ENCODE measurements at regions not wholly inside any gene's neighbourhood (a gene's known extent, or its start where the extent isn't known, plus 50 kb on each side); places are given as distances from the start of the nearest gene placed in this dataset.

DNA sequence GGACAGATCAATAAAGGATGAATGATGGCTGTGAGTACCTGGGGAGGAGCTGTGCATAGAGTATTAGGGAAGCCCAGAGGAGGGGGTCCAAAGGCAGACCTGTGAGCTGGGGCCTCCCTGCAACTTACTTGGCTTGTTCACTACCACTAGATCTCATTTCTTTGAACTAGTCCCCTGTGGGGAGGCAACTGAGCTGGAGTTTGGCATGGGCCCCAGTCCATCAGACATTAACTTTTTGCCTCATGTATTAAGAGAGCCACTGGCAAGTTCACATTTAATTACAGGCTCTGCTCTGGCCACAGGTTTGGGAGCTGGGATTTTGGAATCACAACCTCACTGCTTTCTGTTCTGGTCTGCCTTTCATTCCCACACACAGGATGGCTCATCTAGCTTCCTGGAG is 254.1 kb downstream of the PRL start:
- no peak overlapping the region for H2AFZ ChIP-seq (ENCODE audit: low read depth, low read length)
- peak overlapping the region; percentile 89 for H3K27ac ChIP-seq (ENCODE audit: low read length, poor library complexity, severe bottlenecking)
- H3K9me3 ChIP-seq (ENCODE audit: control insufficient read depth, low read length): peaks cover 18% of the 10 kb centered on the region
- peak overlapping the region in 1 of 2 experiments; percentile 61 for H3K4me3 ChIP-seq (ENCODE audit: insufficient read depth in 1 of 2, low read depth in 1 of 2, low read length in 2 of 2)
- no peak overlapping the region for H2BK5ac ChIP-seq (ENCODE audit: low read depth, low read length, poor library complexity, severe bottlenecking)
- no peak overlapping the region for H3K18ac ChIP-seq (ENCODE audit: low read depth in 1 of 2, low read length in 2 of 2)
- no peak overlapping the region for H2BK15ac ChIP-seq (ENCODE audit: low read depth, poor library complexity, severe bottlenecking)
- no peak overlapping the region for H4K8ac ChIP-seq (ENCODE audit: low read length)
- no peak overlapping the region for H4K91ac ChIP-seq (ENCODE audit: low read length)
- peak overlapping the region; percentile 64 for H3K9ac ChIP-seq (ENCODE audit: low read length)
- H3K36me3 ChIP-seq (ENCODE audit: control insufficient read depth in 1 of 2, insufficient read depth in 2 of 2, low read depth in 1 of 2, low read length in 2 of 2): no peaks in the 10 kb centered on the region
- no peak overlapping the region for H2BK12ac ChIP-seq (ENCODE audit: low read length in 2 of 2)
- no peak overlapping the region for H2BK120ac ChIP-seq (ENCODE audit: low read depth, low read length)
- H3K4ac ChIP-seq (ENCODE audit: low read depth in 1 of 2, low read length in 2 of 2): no peak overlapping the region
- no peak overlapping the region for H3K23ac ChIP-seq (ENCODE audit: low read length in 2 of 2)
- no peak for DNase-seq
- peak overlapping the region; percentile 58 for H2AK5ac ChIP-seq (ENCODE audit: low read length, severe bottlenecking)
- no peaks in the 10 kb centered on the region for H3K27me3 ChIP-seq (ENCODE audit: control insufficient read depth in 1 of 2, insufficient read depth in 1 of 2, low read length in 2 of 2)
- H3K4me1 ChIP-seq (ENCODE audit: control insufficient read depth, insufficient read depth, low read depth, low read length): peaks cover 8% of the 10 kb centered on the region
- no peak overlapping the region for H3K14ac ChIP-seq (ENCODE audit: low read length in 2 of 2)
- no peak overlapping the region for H3K4me2 ChIP-seq (ENCODE audit: low read length, poor library complexity, severe bottlenecking)
- no peaks in the 10 kb centered on the region for H3K79me1 ChIP-seq (replicated peaks; ENCODE audit: low read length, poor library complexity, severe bottlenecking)

DNA sequence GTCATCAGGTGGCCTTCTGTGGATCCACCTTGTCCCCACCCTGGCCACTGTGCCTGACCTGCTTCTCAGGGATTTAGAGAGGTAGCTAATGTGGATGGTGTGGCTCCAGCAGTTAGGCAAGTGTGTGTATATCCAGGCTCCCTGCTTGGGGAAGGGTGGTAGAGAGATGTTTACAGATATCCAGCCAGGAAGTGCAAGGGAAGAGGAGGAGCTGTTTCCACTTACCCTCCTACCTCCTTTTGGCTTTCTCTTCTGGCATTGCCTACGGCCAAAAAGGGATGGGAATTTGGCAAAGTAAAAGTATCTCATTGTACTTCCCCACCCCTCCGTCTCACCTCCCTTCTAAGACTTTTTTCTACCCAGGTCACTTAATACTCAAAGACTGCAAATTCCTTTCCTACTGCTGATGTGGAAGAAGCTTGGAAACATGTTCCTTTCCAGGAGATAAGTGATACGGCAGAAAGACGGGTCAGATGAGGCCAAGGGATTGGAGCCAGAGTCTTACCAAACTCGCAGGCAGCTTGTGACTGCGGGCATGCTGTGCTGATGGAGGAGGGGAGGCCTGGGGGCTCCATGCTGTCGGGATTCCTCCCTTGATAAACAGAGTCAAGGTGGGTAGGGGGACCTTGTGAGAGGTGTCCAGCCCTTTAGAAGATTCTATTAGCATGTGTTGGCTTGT is 253.4 kb downstream of the PRL start:
- no peaks in the 10 kb centered on the region for H3K27me3 ChIP-seq (ENCODE audit: control insufficient read depth in 1 of 2, insufficient read depth in 1 of 2, low read length in 2 of 2)
- H3K9ac ChIP-seq (ENCODE audit: low read length): peak overlapping the region; percentile 64
- no peaks in the 10 kb centered on the region for H3K36me3 ChIP-seq (ENCODE audit: control insufficient read depth in 1 of 2, insufficient read depth in 2 of 2, low read depth in 1 of 2, low read length in 2 of 2)
- DNase-seq: no peak
- H3K4me3 ChIP-seq (ENCODE audit: insufficient read depth in 1 of 2, low read depth in 1 of 2, low read length in 2 of 2): peak overlapping the region in 1 of 2 experiments; percentile 61
- peak overlapping the region; percentile 80 for H2AK5ac ChIP-seq (ENCODE audit: low read length, severe bottlenecking)
- no peak overlapping the region for H2BK12ac ChIP-seq (ENCODE audit: low read length in 2 of 2)
- H4K8ac ChIP-seq (ENCODE audit: low read length): peak overlapping the region; percentile 70
- H2BK5ac ChIP-seq (ENCODE audit: low read depth, low read length, poor library complexity, severe bottlenecking): no peak overlapping the region
- no peak overlapping the region for H2BK120ac ChIP-seq (ENCODE audit: low read depth, low read length)
- H3K4me1 ChIP-seq (ENCODE audit: control insufficient read depth, insufficient read depth, low read depth, low read length): peaks cover 8% of the 10 kb centered on the region
- H2AFZ ChIP-seq (ENCODE audit: low read depth, low read length): peak overlapping the region; percentile 55
- H3K4ac ChIP-seq (ENCODE audit: low read depth in 1 of 2, low read length in 2 of 2): no peak overlapping the region
- no peak overlapping the region for H3K4me2 ChIP-seq (ENCODE audit: low read length, poor library complexity, severe bottlenecking)
- WGBS: 73% methylated on average over 6 of the region's 7 CpGs
- H3K18ac ChIP-seq (ENCODE audit: low read depth in 1 of 2, low read length in 2 of 2): peak overlapping the region in 1 of 2 experiments; percentile 46
- peak overlapping the region; percentile 89 for H3K27ac ChIP-seq (ENCODE audit: low read length, poor library complexity, severe bottlenecking)
- no peaks in the 10 kb centered on the region for H3K79me1 ChIP-seq (replicated peaks; ENCODE audit: low read length, poor library complexity, severe bottlenecking)
- H3K14ac ChIP-seq (ENCODE audit: low read length in 2 of 2): peak overlapping the region in 1 of 2 experiments; percentile 38
- no peak overlapping the region for H4K91ac ChIP-seq (ENCODE audit: low read length)
- H2BK15ac ChIP-seq (ENCODE audit: low read depth, poor library complexity, severe bottlenecking): no peak overlapping the region
- H3K9me3 ChIP-seq (ENCODE audit: control insufficient read depth, low read length): peaks cover 18% of the 10 kb centered on the region
- H3K23ac ChIP-seq (ENCODE audit: low read length in 2 of 2): peak overlapping the region in 1 of 2 experiments; percentile 35

DNA sequence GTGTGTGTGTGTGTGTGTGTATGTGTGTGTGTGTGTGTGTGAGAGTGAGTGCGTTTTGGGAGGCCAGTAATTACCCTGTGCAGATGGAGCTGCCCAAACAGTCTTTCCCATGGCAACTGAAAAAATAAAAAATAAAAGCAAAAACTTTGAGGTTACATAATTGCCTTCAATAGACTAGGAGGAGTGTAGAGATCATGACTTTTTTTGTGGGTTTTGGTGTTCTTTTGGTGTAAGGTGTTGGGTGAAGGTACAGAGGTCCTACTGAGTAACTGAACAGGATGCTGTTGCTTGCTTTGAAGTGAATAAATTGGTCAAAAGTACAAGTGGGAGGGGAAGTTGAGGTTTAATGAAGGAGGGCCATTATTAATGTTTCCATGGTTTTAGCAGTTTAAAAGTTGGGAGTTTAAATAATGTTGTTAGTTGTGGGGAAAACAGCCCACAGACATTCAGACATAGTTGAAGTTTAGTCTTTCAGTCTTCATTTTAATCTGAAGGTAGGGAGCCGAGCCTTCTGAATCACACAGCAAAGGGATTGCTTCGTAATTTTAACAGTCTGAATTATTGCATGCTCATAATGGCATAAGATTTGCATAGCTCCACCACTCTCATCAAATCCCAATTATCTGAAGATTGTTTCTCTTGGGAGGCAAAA is 251.4 kb downstream of the PRL start:
- Histone ChIP-seq H3K4me2 (ENCODE audit: low read length, poor library complexity, severe bottlenecking) (no peak overlapping the region), H3K4me1 (ENCODE audit: control insufficient read depth, insufficient read depth, low read depth, low read length) (peaks cover 8% of the 10 kb centered on the region), H4K91ac (ENCODE audit: low read length) (no peak overlapping the region), H3K14ac (ENCODE audit: low read length in 2 of 2) (no peak overlapping the region), H3K23ac (ENCODE audit: low read length in 2 of 2) (no peak overlapping the region), H3K9me3 (ENCODE audit: control insufficient read depth, low read length) (peaks cover 4% of the 10 kb centered on the region), H3K27ac (ENCODE audit: low read length, poor library complexity, severe bottlenecking) (no peak overlapping the region), H3K4me3 (ENCODE audit: insufficient read depth in 1 of 2, low read depth in 1 of 2, low read length in 2 of 2) (no peak overlapping the region), H3K9ac (ENCODE audit: low read length) (no peak overlapping the region), H4K8ac (ENCODE audit: low read length) (no peak overlapping the region), H3K27me3 (ENCODE audit: control insufficient read depth in 1 of 2, insufficient read depth in 1 of 2, low read length in 2 of 2) (no peaks in the 10 kb centered on the region), H2BK12ac (ENCODE audit: low read length in 2 of 2) (no peak overlapping the region), H3K36me3 (ENCODE audit: control insufficient read depth in 1 of 2, insufficient read depth in 2 of 2, low read depth in 1 of 2, low read length in 2 of 2) (no peaks in the 10 kb centered on the region), H2BK15ac (ENCODE audit: low read depth, poor library complexity, severe bottlenecking) (no peak overlapping the region), H2BK120ac (ENCODE audit: low read depth, low read length) (no peak overlapping the region), H3K79me1 (replicated peaks; ENCODE audit: low read length, poor library complexity, severe bottlenecking) (no peaks in the 10 kb centered on the region), H3K18ac (ENCODE audit: low read depth in 1 of 2, low read length in 2 of 2) (no peak overlapping the region), H2AK5ac (ENCODE audit: low read length, severe bottlenecking) (no peak overlapping the region), H2AFZ (ENCODE audit: low read depth, low read length) (no peak overlapping the region), H3K4ac (ENCODE audit: low read depth in 1 of 2, low read length in 2 of 2) (no peak overlapping the region), H2BK5ac (ENCODE audit: low read depth, low read length, poor library complexity, severe bottlenecking) (no peak overlapping the region)
- no peak for DNase-seq
- no CpG with 5 or more reads among the region's 3 CpGs for WGBS

DNA sequence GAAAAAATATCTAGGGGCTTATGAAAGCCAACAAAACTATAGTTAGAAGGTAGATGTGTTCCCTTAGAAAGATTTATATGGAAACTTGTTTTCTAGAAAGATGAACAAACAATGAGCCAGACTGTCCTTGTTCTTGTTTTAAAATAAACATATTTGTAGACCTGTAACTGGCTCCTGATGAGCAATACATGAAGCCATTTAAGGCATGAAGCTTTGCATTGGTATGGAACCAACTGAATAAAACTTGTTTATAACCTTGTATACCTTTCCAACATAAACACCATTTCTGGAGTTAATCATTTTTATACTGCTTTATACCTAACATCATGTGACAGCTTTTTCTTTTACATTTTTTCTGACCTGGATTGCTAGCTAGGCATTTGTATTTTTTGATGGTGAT is 247.8 kb downstream of the PRL start:
- no peak overlapping the region for H2BK12ac ChIP-seq (ENCODE audit: low read length in 2 of 2)
- no peak overlapping the region for H4K91ac ChIP-seq (ENCODE audit: low read length)
- H3K4me2 ChIP-seq (ENCODE audit: low read length, poor library complexity, severe bottlenecking): no peak overlapping the region
- no peak overlapping the region for H4K8ac ChIP-seq (ENCODE audit: low read length)
- no peaks in the 10 kb centered on the region for H3K4me1 ChIP-seq (ENCODE audit: control insufficient read depth, insufficient read depth, low read depth, low read length)
- H3K14ac ChIP-seq (ENCODE audit: low read length in 2 of 2): no peak overlapping the region
- no peak overlapping the region for H2BK120ac ChIP-seq (ENCODE audit: low read depth, low read length)
- H3K79me1 ChIP-seq (replicated peaks; ENCODE audit: low read length, poor library complexity, severe bottlenecking): no peaks in the 10 kb centered on the region
- no peak overlapping the region for H2BK15ac ChIP-seq (ENCODE audit: low read depth, poor library complexity, severe bottlenecking)
- no peaks in the 10 kb centered on the region for H3K9me3 ChIP-seq (ENCODE audit: control insufficient read depth, low read length)
- DNase-seq: no peak
- H3K27me3 ChIP-seq (ENCODE audit: control insufficient read depth in 1 of 2, insufficient read depth in 1 of 2, low read length in 2 of 2): no peaks in the 10 kb centered on the region
- H2AFZ ChIP-seq (ENCODE audit: low read depth, low read length): no peak overlapping the region
- no peak overlapping the region for H2AK5ac ChIP-seq (ENCODE audit: low read length, severe bottlenecking)
- H3K4me3 ChIP-seq (ENCODE audit: insufficient read depth in 1 of 2, low read depth in 1 of 2, low read length in 2 of 2): no peak overlapping the region
- H3K9ac ChIP-seq (ENCODE audit: low read length): no peak overlapping the region
- no peak overlapping the region for H3K23ac ChIP-seq (ENCODE audit: low read length in 2 of 2)
- no peak overlapping the region for H3K18ac ChIP-seq (ENCODE audit: low read depth in 1 of 2, low read length in 2 of 2)
- H3K36me3 ChIP-seq (ENCODE audit: control insufficient read depth in 1 of 2, insufficient read depth in 2 of 2, low read depth in 1 of 2, low read length in 2 of 2): no peaks in the 10 kb centered on the region
- H3K4ac ChIP-seq (ENCODE audit: low read depth in 1 of 2, low read length in 2 of 2): no peak overlapping the region
- H3K27ac ChIP-seq (ENCODE audit: low read length, poor library complexity, severe bottlenecking): no peak overlapping the region
- H2BK5ac ChIP-seq (ENCODE audit: low read depth, low read length, poor library complexity, severe bottlenecking): no peak overlapping the region

Measured in mesenchymal stem cell (in vitro differentiated cells and primary cell).